ENCODE measurements at regions not wholly inside any gene's neighbourhood (a gene's known extent, or its start where the extent isn't known, plus 50 kb on each side); places are given as distances from the start of the nearest gene placed in this dataset.

GRCh38 chr4:159002950-159003349 lies 99.9 kb upstream of the RAPGEF2 start:
- no peak overlapping the region for H2BK12ac ChIP-seq (ENCODE audit: low read length in 2 of 2)
- H2BK15ac ChIP-seq (ENCODE audit: low read depth, poor library complexity, severe bottlenecking): no peak overlapping the region
- H3K14ac ChIP-seq (ENCODE audit: low read length in 2 of 2): no peak overlapping the region
- 86% methylated on average over 2 of the region's 3 CpGs for WGBS
- no peak overlapping the region for H2BK120ac ChIP-seq (ENCODE audit: low read depth, low read length)
- H3K27me3 ChIP-seq (ENCODE audit: control insufficient read depth in 1 of 2, insufficient read depth in 1 of 2, low read length in 2 of 2): no peaks in the 10 kb centered on the region
- H3K23ac ChIP-seq (ENCODE audit: low read length in 2 of 2): no peak overlapping the region
- H3K9me3 ChIP-seq (ENCODE audit: control insufficient read depth, low read length): no peaks in the 10 kb centered on the region
- no peaks in the 10 kb centered on the region for H3K4me1 ChIP-seq (ENCODE audit: control insufficient read depth, insufficient read depth, low read depth, low read length)
- H3K36me3 ChIP-seq (ENCODE audit: control insufficient read depth in 1 of 2, insufficient read depth in 2 of 2, low read depth in 1 of 2, low read length in 2 of 2): no peaks in the 10 kb centered on the region
- no peak overlapping the region for H3K18ac ChIP-seq (ENCODE audit: low read depth in 1 of 2, low read length in 2 of 2)
- no peak overlapping the region for H3K27ac ChIP-seq (ENCODE audit: low read length, poor library complexity, severe bottlenecking)
- no peak overlapping the region for H4K8ac ChIP-seq (ENCODE audit: low read length)
- no peak for DNase-seq
- no peak overlapping the region for H2AFZ ChIP-seq (ENCODE audit: low read depth, low read length)
- H3K4me3 ChIP-seq (ENCODE audit: insufficient read depth in 1 of 2, low read depth in 1 of 2, low read length in 2 of 2): peak overlapping the region in 1 of 2 experiments; percentile 5
- H3K9ac ChIP-seq (ENCODE audit: low read length): peak overlapping the region; percentile 58
- H2BK5ac ChIP-seq (ENCODE audit: low read depth, low read length, poor library complexity, severe bottlenecking): no peak overlapping the region
- H3K79me1 ChIP-seq (replicated peaks; ENCODE audit: low read length, poor library complexity, severe bottlenecking): no peaks in the 10 kb centered on the region
- H3K4me2 ChIP-seq (ENCODE audit: low read length, poor library complexity, severe bottlenecking): no peak overlapping the region
- no peak overlapping the region for H4K91ac ChIP-seq (ENCODE audit: low read length)
- H2AK5ac ChIP-seq (ENCODE audit: low read length, severe bottlenecking): no peak overlapping the region
- H3K4ac ChIP-seq (ENCODE audit: low read depth in 1 of 2, low read length in 2 of 2): no peak overlapping the region

GRCh38 chr4:159003420-159004253 lies 99.2 kb upstream of the RAPGEF2 start:
- Histone ChIP-seq H3K4me3 (ENCODE audit: insufficient read depth in 1 of 2, low read depth in 1 of 2, low read length in 2 of 2) (peak overlapping the region in 1 of 2 experiments; percentile 5), H2BK120ac (ENCODE audit: low read depth, low read length) (peak overlapping the region; percentile 19), H3K4me1 (ENCODE audit: control insufficient read depth, insufficient read depth, low read depth, low read length) (no peaks in the 10 kb centered on the region), H3K23ac (ENCODE audit: low read length in 2 of 2) (no peak overlapping the region), H2BK15ac (ENCODE audit: low read depth, poor library complexity, severe bottlenecking) (no peak overlapping the region), H3K18ac (ENCODE audit: low read depth in 1 of 2, low read length in 2 of 2) (no peak overlapping the region), H2BK5ac (ENCODE audit: low read depth, low read length, poor library complexity, severe bottlenecking) (no peak overlapping the region), H4K8ac (ENCODE audit: low read length) (no peak overlapping the region), H3K4me2 (ENCODE audit: low read length, poor library complexity, severe bottlenecking) (no peak overlapping the region), H3K27me3 (ENCODE audit: control insufficient read depth in 1 of 2, insufficient read depth in 1 of 2, low read length in 2 of 2) (no peaks in the 10 kb centered on the region), H3K36me3 (ENCODE audit: control insufficient read depth in 1 of 2, insufficient read depth in 2 of 2, low read depth in 1 of 2, low read length in 2 of 2) (no peaks in the 10 kb centered on the region), H3K9ac (ENCODE audit: low read length) (peak overlapping the region; percentile 58), H3K27ac (ENCODE audit: low read length, poor library complexity, severe bottlenecking) (no peak overlapping the region), H2BK12ac (ENCODE audit: low read length in 2 of 2) (no peak overlapping the region), H3K14ac (ENCODE audit: low read length in 2 of 2) (no peak overlapping the region), H3K9me3 (ENCODE audit: control insufficient read depth, low read length) (no peaks in the 10 kb centered on the region), H2AFZ (ENCODE audit: low read depth, low read length) (no peak overlapping the region), H2AK5ac (ENCODE audit: low read length, severe bottlenecking) (no peak overlapping the region), H4K91ac (ENCODE audit: low read length) (no peak overlapping the region), H3K79me1 (replicated peaks; ENCODE audit: low read length, poor library complexity, severe bottlenecking) (no peaks in the 10 kb centered on the region), H3K4ac (ENCODE audit: low read depth in 1 of 2, low read length in 2 of 2) (no peak overlapping the region)
- WGBS: 87% methylated on average over 4 of the region's 7 CpGs
- no peak for DNase-seq

- Histone ChIP-seq H2AK5ac (ENCODE audit: low read length, severe bottlenecking) (no peak overlapping the region), H3K23ac (ENCODE audit: low read length in 2 of 2) (no peak overlapping the region), H2AFZ (ENCODE audit: low read depth, low read length) (no peak overlapping the region), H3K79me1 (replicated peaks; ENCODE audit: low read length, poor library complexity, severe bottlenecking) (no peaks in the 10 kb centered on the region), H3K18ac (ENCODE audit: low read depth in 1 of 2, low read length in 2 of 2) (no peak overlapping the region), H3K4me3 (ENCODE audit: insufficient read depth in 1 of 2, low read depth in 1 of 2, low read length in 2 of 2) (no peak overlapping the region), H3K4me2 (ENCODE audit: low read length, poor library complexity, severe bottlenecking) (no peak overlapping the region), H4K91ac (ENCODE audit: low read length) (no peak overlapping the region), H3K9ac (ENCODE audit: low read length) (no peak overlapping the region), H3K4me1 (ENCODE audit: control insufficient read depth, insufficient read depth, low read depth, low read length) (no peaks in the 10 kb centered on the region), H3K36me3 (ENCODE audit: control insufficient read depth in 1 of 2, insufficient read depth in 2 of 2, low read depth in 1 of 2, low read length in 2 of 2) (no peaks in the 10 kb centered on the region), H2BK5ac (ENCODE audit: low read depth, low read length, poor library complexity, severe bottlenecking) (no peak overlapping the region), H3K9me3 (ENCODE audit: control insufficient read depth, low read length) (no peaks in the 10 kb centered on the region), H3K4ac (ENCODE audit: low read depth in 1 of 2, low read length in 2 of 2) (no peak overlapping the region), H2BK120ac (ENCODE audit: low read depth, low read length) (no peak overlapping the region), H3K14ac (ENCODE audit: low read length in 2 of 2) (no peak overlapping the region), H4K8ac (ENCODE audit: low read length) (no peak overlapping the region), H3K27me3 (ENCODE audit: control insufficient read depth in 1 of 2, insufficient read depth in 1 of 2, low read length in 2 of 2) (no peaks in the 10 kb centered on the region), H2BK15ac (ENCODE audit: low read depth, poor library complexity, severe bottlenecking) (no peak overlapping the region), H2BK12ac (ENCODE audit: low read length in 2 of 2) (no peak overlapping the region), H3K27ac (ENCODE audit: low read length, poor library complexity, severe bottlenecking) (no peak overlapping the region)
- peak; percentile 52 for DNase-seq
- 85% methylated on average over 3 of the region's 3 CpGs for WGBS
Measured at GRCh38 chr4:159006202-159006601, 96.7 kb upstream of the RAPGEF2 start.

- Histone ChIP-seq H4K8ac (ENCODE audit: low read length) (no peak overlapping the region), H3K27me3 (ENCODE audit: control insufficient read depth in 1 of 2, insufficient read depth in 1 of 2, low read length in 2 of 2) (no peaks in the 10 kb centered on the region), H3K4ac (ENCODE audit: low read depth in 1 of 2, low read length in 2 of 2) (no peak overlapping the region), H3K27ac (ENCODE audit: low read length, poor library complexity, severe bottlenecking) (no peak overlapping the region), H3K23ac (ENCODE audit: low read length in 2 of 2) (no peak overlapping the region), H2AK5ac (ENCODE audit: low read length, severe bottlenecking) (no peak overlapping the region), H2BK5ac (ENCODE audit: low read depth, low read length, poor library complexity, severe bottlenecking) (no peak overlapping the region), H2BK12ac (ENCODE audit: low read length in 2 of 2) (no peak overlapping the region), H2AFZ (ENCODE audit: low read depth, low read length) (no peak overlapping the region), H3K79me1 (replicated peaks; ENCODE audit: low read length, poor library complexity, severe bottlenecking) (no peaks in the 10 kb centered on the region), H3K9me3 (ENCODE audit: control insufficient read depth, low read length) (no peaks in the 10 kb centered on the region), H2BK15ac (ENCODE audit: low read depth, poor library complexity, severe bottlenecking) (no peak overlapping the region), H3K18ac (ENCODE audit: low read depth in 1 of 2, low read length in 2 of 2) (no peak overlapping the region), H3K4me1 (ENCODE audit: control insufficient read depth, insufficient read depth, low read depth, low read length) (no peaks in the 10 kb centered on the region), H3K14ac (ENCODE audit: low read length in 2 of 2) (no peak overlapping the region), H3K4me2 (ENCODE audit: low read length, poor library complexity, severe bottlenecking) (no peak overlapping the region), H3K9ac (ENCODE audit: low read length) (no peak overlapping the region), H2BK120ac (ENCODE audit: low read depth, low read length) (no peak overlapping the region), H4K91ac (ENCODE audit: low read length) (no peak overlapping the region), H3K4me3 (ENCODE audit: insufficient read depth in 1 of 2, low read depth in 1 of 2, low read length in 2 of 2) (no peak overlapping the region), H3K36me3 (ENCODE audit: control insufficient read depth in 1 of 2, insufficient read depth in 2 of 2, low read depth in 1 of 2, low read length in 2 of 2) (no peaks in the 10 kb centered on the region)
- WGBS: 100% methylated on average over 1 of the region's 1 CpG
- no peak for DNase-seq
Measured at GRCh38 chr4:159008671-159009070, 94.2 kb upstream of the RAPGEF2 start.

Measured in mesenchymal stem cell (in vitro differentiated cells and primary cell).